ENCODE measurements at regions not wholly inside any gene's neighbourhood (a gene's known extent, or its start where the extent isn't known, plus 50 kb on each side); places are given as distances from the start of the nearest gene placed in this dataset.

- no peak for DNase-seq (ENCODE audit: low read depth in 6 of 9, low spot score in 9 of 9)
- no peaks in the 10 kb centered on the region for H3K4me1 ChIP-seq (ENCODE audit: control insufficient read depth in 2 of 2, insufficient read depth in 2 of 2, low read length in 2 of 2)
- no peak overlapping the region for H3K27ac ChIP-seq (ENCODE audit: low read depth in 1 of 2, low read length in 1 of 2)
- no peaks in the 10 kb centered on the region for H3K27me3 ChIP-seq (ENCODE audit: control insufficient read depth in 2 of 2, insufficient read depth in 1 of 2, low read length in 1 of 2)
- no peak overlapping the region for H3K4me3 ChIP-seq (ENCODE audit: low read length in 2 of 2)
- H3K36me3 ChIP-seq (ENCODE audit: control insufficient read depth in 2 of 2, insufficient read depth in 2 of 2, low read length in 1 of 2) = no peaks in the 10 kb centered on the region
- H3K9me3 ChIP-seq (ENCODE audit: control insufficient read depth in 2 of 2, insufficient read depth in 1 of 2, low read length in 1 of 2) = no peaks in the 10 kb centered on the region
Observed at GRCh38 chr15:35886765-35887164, 340.8 kb upstream of the DPH6 start.

DNA sequence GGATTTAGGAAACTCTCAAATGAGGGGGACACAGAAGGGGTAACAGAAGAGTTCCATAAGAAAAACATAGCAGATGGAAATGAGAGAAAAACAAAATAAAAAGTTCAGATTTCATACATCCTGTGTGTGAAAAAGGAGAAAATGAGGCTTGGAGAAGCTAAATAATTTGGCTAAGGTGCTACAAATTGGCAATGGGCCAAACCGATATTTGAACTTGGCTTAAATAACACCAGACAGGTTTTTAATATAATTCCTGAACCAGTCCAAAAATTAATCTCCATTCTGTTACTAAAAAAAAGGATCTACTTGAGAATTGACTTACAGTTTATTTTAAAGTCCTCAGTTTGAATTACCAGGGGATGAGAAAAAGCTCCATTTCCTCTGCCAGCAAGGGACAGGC, 342.9 kb upstream of the DPH6 start:
- H3K4me1 ChIP-seq (ENCODE audit: control insufficient read depth in 2 of 2, insufficient read depth in 2 of 2, low read length in 2 of 2) = no peaks in the 10 kb centered on the region
- no peak overlapping the region for H3K27ac ChIP-seq (ENCODE audit: low read depth in 1 of 2, low read length in 1 of 2)
- DNase-seq (ENCODE audit: low read depth in 6 of 9, low spot score in 9 of 9) = no peak
- no peaks in the 10 kb centered on the region for H3K9me3 ChIP-seq (ENCODE audit: control insufficient read depth in 2 of 2, insufficient read depth in 1 of 2, low read length in 1 of 2)
- H3K27me3 ChIP-seq (ENCODE audit: control insufficient read depth in 2 of 2, insufficient read depth in 1 of 2, low read length in 1 of 2) = no peaks in the 10 kb centered on the region
- no peak overlapping the region for H3K4me3 ChIP-seq (ENCODE audit: low read length in 2 of 2)
- no peaks in the 10 kb centered on the region for H3K36me3 ChIP-seq (ENCODE audit: control insufficient read depth in 2 of 2, insufficient read depth in 2 of 2, low read length in 1 of 2)
- WGBS = 99% methylated on average over 1 of the region's 1 CpG

- Histone ChIP-seq H3K4me1 (ENCODE audit: control insufficient read depth in 2 of 2, insufficient read depth in 2 of 2, low read length in 2 of 2) (no peaks in the 10 kb centered on the region), H3K4me3 (ENCODE audit: low read length in 2 of 2) (no peak overlapping the region), H3K27me3 (ENCODE audit: control insufficient read depth in 2 of 2, insufficient read depth in 1 of 2, low read length in 1 of 2) (no peaks in the 10 kb centered on the region), H3K36me3 (ENCODE audit: control insufficient read depth in 2 of 2, insufficient read depth in 2 of 2, low read length in 1 of 2) (no peaks in the 10 kb centered on the region), H3K27ac (ENCODE audit: low read depth in 1 of 2, low read length in 1 of 2) (no peak overlapping the region), H3K9me3 (ENCODE audit: control insufficient read depth in 2 of 2, insufficient read depth in 1 of 2, low read length in 1 of 2) (no peaks in the 10 kb centered on the region)
- DNase-seq (ENCODE audit: low read depth in 6 of 9, low spot score in 9 of 9) = no peak
- 86% methylated on average over 3 of the region's 3 CpGs for WGBS
Observed at GRCh38 chr15:35907511-35907910, 361.5 kb upstream of the DPH6 start.

DNA sequence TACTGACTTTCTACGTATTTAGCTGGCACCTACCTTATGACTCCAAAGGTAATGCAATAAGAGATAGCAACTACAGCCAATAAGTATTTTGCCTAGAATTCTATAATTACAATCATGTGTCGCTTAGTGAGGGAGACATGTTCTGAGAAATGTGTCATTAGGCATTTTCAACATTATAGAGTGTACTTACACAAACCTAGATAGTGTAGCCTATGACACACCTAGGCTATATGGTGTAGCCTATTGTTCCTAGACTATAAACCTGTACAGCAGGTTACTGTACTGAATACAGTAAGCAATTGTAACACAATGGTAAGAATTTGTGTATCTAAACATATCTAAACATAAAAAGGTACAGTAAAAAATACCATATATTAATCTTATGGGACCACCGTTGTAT, 363.4 kb upstream of the DPH6 start:
- Histone ChIP-seq H3K4me1 (ENCODE audit: control insufficient read depth in 2 of 2, insufficient read depth in 2 of 2, low read length in 2 of 2) (no peaks in the 10 kb centered on the region), H3K27ac (ENCODE audit: low read depth in 1 of 2, low read length in 1 of 2) (no peak overlapping the region), H3K9me3 (ENCODE audit: control insufficient read depth in 2 of 2, insufficient read depth in 1 of 2, low read length in 1 of 2) (no peaks in the 10 kb centered on the region), H3K4me3 (ENCODE audit: low read length in 2 of 2) (no peak overlapping the region), H3K36me3 (ENCODE audit: control insufficient read depth in 2 of 2, insufficient read depth in 2 of 2, low read length in 1 of 2) (no peaks in the 10 kb centered on the region), H3K27me3 (ENCODE audit: control insufficient read depth in 2 of 2, insufficient read depth in 1 of 2, low read length in 1 of 2) (no peaks in the 10 kb centered on the region)
- WGBS = 98% methylated on average over 3 of the region's 3 CpGs
- DNase-seq (ENCODE audit: low read depth in 6 of 9, low spot score in 9 of 9) = no peak

GRCh38 chr15:35910227-35910626, 364.3 kb upstream of the DPH6 start:
- Histone ChIP-seq H3K36me3 (ENCODE audit: control insufficient read depth in 2 of 2, insufficient read depth in 2 of 2, low read length in 1 of 2) (no peaks in the 10 kb centered on the region), H3K9me3 (ENCODE audit: control insufficient read depth in 2 of 2, insufficient read depth in 1 of 2, low read length in 1 of 2) (no peaks in the 10 kb centered on the region), H3K27ac (ENCODE audit: low read depth in 1 of 2, low read length in 1 of 2) (no peak overlapping the region), H3K4me3 (ENCODE audit: low read length in 2 of 2) (no peak overlapping the region), H3K27me3 (ENCODE audit: control insufficient read depth in 2 of 2, insufficient read depth in 1 of 2, low read length in 1 of 2) (no peaks in the 10 kb centered on the region), H3K4me1 (ENCODE audit: control insufficient read depth in 2 of 2, insufficient read depth in 2 of 2, low read length in 2 of 2) (no peaks in the 10 kb centered on the region)
- DNase-seq (ENCODE audit: low read depth in 6 of 9, low spot score in 9 of 9) = no peak
- WGBS = 98% methylated on average over 2 of the region's 2 CpGs

GRCh38 chr15:35911052-35911777, 365.2 kb upstream of the DPH6 start:
- H3K4me1 ChIP-seq (ENCODE audit: control insufficient read depth in 2 of 2, insufficient read depth in 2 of 2, low read length in 2 of 2) = no peaks in the 10 kb centered on the region
- H3K27ac ChIP-seq (ENCODE audit: low read depth in 1 of 2, low read length in 1 of 2) = no peak overlapping the region
- DNase-seq (ENCODE audit: low read depth in 6 of 9, low spot score in 9 of 9) = no peak
- H3K9me3 ChIP-seq (ENCODE audit: control insufficient read depth in 2 of 2, insufficient read depth in 1 of 2, low read length in 1 of 2) = no peaks in the 10 kb centered on the region
- H3K27me3 ChIP-seq (ENCODE audit: control insufficient read depth in 2 of 2, insufficient read depth in 1 of 2, low read length in 1 of 2) = no peaks in the 10 kb centered on the region
- WGBS = 83% methylated on average over 2 of the region's 2 CpGs
- H3K36me3 ChIP-seq (ENCODE audit: control insufficient read depth in 2 of 2, insufficient read depth in 2 of 2, low read length in 1 of 2) = no peaks in the 10 kb centered on the region
- no peak overlapping the region for H3K4me3 ChIP-seq (ENCODE audit: low read length in 2 of 2)

DNA sequence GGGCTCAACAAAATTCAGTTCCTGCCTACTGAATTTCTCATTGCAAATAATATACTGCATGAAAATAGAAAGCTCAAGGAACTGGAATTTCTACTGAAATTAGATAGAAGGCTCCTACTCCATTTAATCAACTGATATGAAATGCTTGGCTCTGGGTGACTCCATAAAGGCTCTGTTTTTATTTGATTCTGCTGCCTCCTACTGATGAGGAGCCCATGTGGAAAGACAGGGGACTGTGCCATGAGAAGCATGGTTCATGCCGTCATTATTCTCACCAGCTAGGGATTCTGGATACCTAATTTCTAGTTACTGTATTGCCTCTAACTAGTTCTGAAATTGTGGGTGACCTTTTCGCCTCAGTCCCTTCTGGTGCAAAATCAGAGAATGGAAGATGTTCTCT, 366.2 kb upstream of the DPH6 start:
- H3K27me3 ChIP-seq (ENCODE audit: control insufficient read depth in 2 of 2, insufficient read depth in 1 of 2, low read length in 1 of 2) = no peaks in the 10 kb centered on the region
- H3K27ac ChIP-seq (ENCODE audit: low read depth in 1 of 2, low read length in 1 of 2) = no peak overlapping the region
- no peak for DNase-seq (ENCODE audit: low read depth in 6 of 9, low spot score in 9 of 9)
- H3K4me3 ChIP-seq (ENCODE audit: low read length in 2 of 2) = no peak overlapping the region
- H3K36me3 ChIP-seq (ENCODE audit: control insufficient read depth in 2 of 2, insufficient read depth in 2 of 2, low read length in 1 of 2) = no peaks in the 10 kb centered on the region
- 87% methylated on average over 2 of the region's 2 CpGs for WGBS
- no peaks in the 10 kb centered on the region for H3K4me1 ChIP-seq (ENCODE audit: control insufficient read depth in 2 of 2, insufficient read depth in 2 of 2, low read length in 2 of 2)
- no peaks in the 10 kb centered on the region for H3K9me3 ChIP-seq (ENCODE audit: control insufficient read depth in 2 of 2, insufficient read depth in 1 of 2, low read length in 1 of 2)

- 93% methylated on average over 2 of the region's 2 CpGs for WGBS
- Histone ChIP-seq H3K4me3 (ENCODE audit: low read length in 2 of 2) (no peak overlapping the region), H3K9me3 (ENCODE audit: control insufficient read depth in 2 of 2, insufficient read depth in 1 of 2, low read length in 1 of 2) (no peaks in the 10 kb centered on the region), H3K36me3 (ENCODE audit: control insufficient read depth in 2 of 2, insufficient read depth in 2 of 2, low read length in 1 of 2) (no peaks in the 10 kb centered on the region), H3K4me1 (ENCODE audit: control insufficient read depth in 2 of 2, insufficient read depth in 2 of 2, low read length in 2 of 2) (no peaks in the 10 kb centered on the region), H3K27me3 (ENCODE audit: control insufficient read depth in 2 of 2, insufficient read depth in 1 of 2, low read length in 1 of 2) (no peaks in the 10 kb centered on the region), H3K27ac (ENCODE audit: low read depth in 1 of 2, low read length in 1 of 2) (no peak overlapping the region)
- no peak for DNase-seq (ENCODE audit: low read depth in 6 of 9, low spot score in 9 of 9)
Observed at GRCh38 chr15:35914573-35914972, 368.6 kb upstream of the DPH6 start.

DNA sequence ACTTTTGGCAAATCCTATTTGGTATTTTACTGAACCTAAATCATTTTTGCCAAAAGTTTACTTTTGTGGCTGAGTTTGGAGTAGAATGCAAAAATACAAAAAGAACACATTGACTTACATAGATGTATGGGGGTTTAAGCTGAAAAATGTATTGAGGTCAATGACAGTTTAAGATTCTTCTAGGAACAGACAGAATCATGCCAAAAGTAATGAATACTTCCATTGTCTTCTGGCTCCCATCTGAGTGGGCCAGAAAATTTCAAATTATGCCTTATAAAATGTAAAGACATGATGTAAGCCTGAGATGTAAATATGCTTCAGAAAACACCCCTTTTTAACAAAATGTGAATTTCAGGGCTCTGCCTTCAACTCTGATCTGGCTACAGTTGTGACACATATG, 375.1 kb upstream of the DPH6 start:
- H3K4me1 ChIP-seq (ENCODE audit: control insufficient read depth in 2 of 2, insufficient read depth in 2 of 2, low read length in 2 of 2) = no peaks in the 10 kb centered on the region
- H3K27me3 ChIP-seq (ENCODE audit: control insufficient read depth in 2 of 2, insufficient read depth in 1 of 2, low read length in 1 of 2) = no peaks in the 10 kb centered on the region
- H3K9me3 ChIP-seq (ENCODE audit: control insufficient read depth in 2 of 2, insufficient read depth in 1 of 2, low read length in 1 of 2) = no peaks in the 10 kb centered on the region
- H3K27ac ChIP-seq (ENCODE audit: low read depth in 1 of 2, low read length in 1 of 2) = no peak overlapping the region
- no peak for DNase-seq (ENCODE audit: low read depth in 6 of 9, low spot score in 9 of 9)
- H3K4me3 ChIP-seq (ENCODE audit: low read length in 2 of 2) = no peak overlapping the region
- no peaks in the 10 kb centered on the region for H3K36me3 ChIP-seq (ENCODE audit: control insufficient read depth in 2 of 2, insufficient read depth in 2 of 2, low read length in 1 of 2)
